Left lung (tissue), 4 donors: ENCODE measurements at regions not wholly inside any gene's neighbourhood (a gene's known extent, or its start where the extent isn't known, plus 50 kb on each side); places are given as distances from the start of the nearest gene placed in this dataset.

Experiments used
- ATAC-seq: fragments of 200-7000 bp; cut with Tn5 transposase; one replicate; pipeline ENCODE4 v1.9.1; 2020; ENCODE audit warnings: moderate library complexity
- DNase-seq, 4 donors: peaks; one replicate each; pipeline ENCODE4 v3.0.0-alpha.2; 2013 to 2020
- H3K27ac ChIP-seq, 2 donors: fragments of 200-600 bp; sonication (generic) in 1 of 2; one replicate each; pipeline versions ENCODE4 v1.5.0 to v1.8.0; 2020 to 2021
- H3K27me3 ChIP-seq, 2 donors: fragments of 200-600 bp; sonication (generic) in 1 of 2; one replicate each; pipeline versions ENCODE4 v1.5.0 to v1.8.0; 2020 to 2021
- H3K36me3 ChIP-seq, 2 donors: fragments of 200-600 bp; sonication (generic) in 1 of 2; one replicate each; pipeline versions ENCODE4 v1.5.0 to v1.8.0; 2020 to 2021
- H3K4me1 ChIP-seq, 2 donors: fragments of 200-600 bp; one replicate each; pipeline ENCODE4 v1.8.0; 2021
- H3K4me3 ChIP-seq, 2 donors: fragments of 200-600 bp; sonication (generic) in 1 of 2; one replicate each; pipeline versions ENCODE4 v1.5.0 to v1.8.0; 2020 to 2021; ENCODE audit warnings: mild to moderate bottlenecking in 1 of 2
- H3K9me3 ChIP-seq, 2 donors: fragments of 200-600 bp; sonication (generic) in 1 of 2; one replicate each; pipeline versions ENCODE4 v1.5.0 to v1.8.0; 2020 to 2021
- CTCF ChIP-seq, 2 donors: fragments of 200-600 bp; sonication (generic) in 1 of 2; IDR thresholded peaks; one replicate each; pipeline versions ENCODE4 v1.5.0 to v1.8.0; 2021; ENCODE audit warnings: antibody characterized with exemption in 2 of 2
- intact Hi-C, 2 donors: fragments of 100-400 bp; cut with DNase I; formaldehyde crosslinking; loops; one replicate each; pipeline versions ENCODE4 v1.11.2 to v1.14.2; 2022
- donor health status: DM: no; HTN: yes; CAD: no.
- donor health status: DM: no; HTN: no; CAD: no.

GRCh38 chr3:16666206-16666605, 61.0 kb upstream of the DAZL start:
- H3K27ac ChIP-seq, result no peak overlapping the region
- no peak overlapping the region for H3K4me3 ChIP-seq
- no peak for ATAC-seq
- intact Hi-C loops, result no loop called here
- no peaks in the 10 kb centered on the region for H3K36me3 ChIP-seq
- no peaks in the 10 kb centered on the region for H3K4me1 ChIP-seq
- H3K9me3 ChIP-seq, result peaks cover 0 to 2% of the 10 kb centered on the region in 2 donors
- no peaks in the 10 kb centered on the region for H3K27me3 ChIP-seq
- TF ChIP-seq CTCF (IDR thresholded peaks at IDR 0.05), result no peak
- no peak for DNase-seq

- no peak for TF ChIP-seq CTCF (IDR thresholded peaks at IDR 0.05)
- no peak overlapping the region for H3K4me3 ChIP-seq
- intact Hi-C loops, result no loop called here
Observed at GRCh38 chr3:16667633-16668032, 62.4 kb upstream of the DAZL start.

GRCh38 chr3:16668776-16669545, 63.7 kb upstream of the DAZL start:
- Histone ChIP-seq H3K9me3 (no peaks in the 10 kb centered on the region), H3K27ac (no peak overlapping the region), H3K27me3 (no peaks in the 10 kb centered on the region), H3K4me1 (no peaks in the 10 kb centered on the region), H3K36me3 (no peaks in the 10 kb centered on the region), H3K4me3 (no peak overlapping the region)
- ATAC-seq, result no peak
- no peak for DNase-seq
- no peak for TF ChIP-seq CTCF (IDR thresholded peaks at IDR 0.05)
- intact Hi-C loops, result no loop called here

More at GRCh38 chr3:16667633-16668032, 62.4 kb upstream of the DAZL start:
- H3K36me3 ChIP-seq, result no peaks in the 10 kb centered on the region
- no peaks in the 10 kb centered on the region for H3K27me3 ChIP-seq
- DNase-seq (no peak), ATAC-seq (no peak)
- no peak overlapping the region for H3K27ac ChIP-seq
- no peaks in the 10 kb centered on the region for H3K9me3 ChIP-seq
- H3K4me1 ChIP-seq, result no peaks in the 10 kb centered on the region

- TF ChIP-seq CTCF (IDR thresholded peaks at IDR 0.05), result no peak
- intact Hi-C loops, result no loop called here
- DNase-seq (no peak), ATAC-seq (no peak)
- H3K4me3 ChIP-seq, result no peak overlapping the region
- no peaks in the 10 kb centered on the region for H3K36me3 ChIP-seq
- H3K9me3 ChIP-seq, result peaks cover 0 to 4% of the 10 kb centered on the region in 2 donors
- H3K27ac ChIP-seq, result no peak overlapping the region
- H3K27me3 ChIP-seq, result no peaks in the 10 kb centered on the region
- no peaks in the 10 kb centered on the region for H3K4me1 ChIP-seq
Observed at GRCh38 chr3:16670191-16670590, 65.0 kb upstream of the DAZL start.

- H3K27ac ChIP-seq, result no peak overlapping the region
- intact Hi-C loops, result no loop called here
- peaks cover 0 to 18% of the 10 kb centered on the region in 2 donors for H3K9me3 ChIP-seq
- H3K4me1 ChIP-seq, result no peaks in the 10 kb centered on the region
- ATAC-seq, result no peak
- H3K27me3 ChIP-seq, result no peaks in the 10 kb centered on the region
- no peak for DNase-seq
- H3K36me3 ChIP-seq, result no peaks in the 10 kb centered on the region
- TF ChIP-seq CTCF (IDR thresholded peaks at IDR 0.05), result no peak
- no peak overlapping the region for H3K4me3 ChIP-seq
Observed at GRCh38 chr3:16671690-16672089, 66.5 kb upstream of the DAZL start.
